K562 (cell line): ENCODE measurements at regions not wholly inside any gene's neighbourhood (a gene's known extent, or its start where the extent isn't known, plus 50 kb on each side); places are given as distances from the start of the nearest gene placed in this dataset.

Source experiments
- CTBP1 ChIP-seq: fragments of 450-650 bp; IDR thresholded peaks from 2 replicates; pipeline ENCODE4 v1.6.1; 2016; ENCODE audit warnings: borderline replicate concordance
- GATA2 ChIP-seq: sonication (generic); formaldehyde crosslinking; IDR thresholded peaks from 2 replicates; pipeline ENCODE4 v1.4.0; 2020; ENCODE audit warnings: mild to moderate bottlenecking, missing genetic modification reagents
- MAX ChIP-seq: sonication (generic); formaldehyde crosslinking; IDR thresholded peaks from 2 replicates; pipeline ENCODE4 v1.9.0; 2022; ENCODE audit warnings: mild to moderate bottlenecking, missing genetic modification reagents
- MYNN ChIP-seq, 2 experiments: sonication (generic); formaldehyde crosslinking in 1 of 2; IDR thresholded peaks; 2 replicates each; pipeline versions ENCODE4 v1.5.0 to v1.6.1; 2016 to 2020; ENCODE audit warnings: antibody characterized with exemption in 1 of 2, missing genetic modification reagents in 1 of 2
- NR1H2 ChIP-seq: sonication (generic); formaldehyde crosslinking; IDR thresholded peaks from 2 replicates; pipeline ENCODE4 v1.4.0; 2020; ENCODE audit warnings: mild to moderate bottlenecking, missing genetic modification reagents
- POLR2A ChIP-seq: fragments of 450-650 bp; conservative IDR thresholded peaks from 2 replicates; pipeline ENCODE4 v1.6.1; 2016
- TBL1XR1 ChIP-seq, 2 experiments: IDR thresholded peaks; 2 replicates each; pipeline ENCODE4 v1.6.1; 2012; ENCODE audit warnings: improper control_type of control experiment in 2 of 2, low read length in 2 of 2, mild to moderate bottlenecking in 1 of 2
- THRAP3 ChIP-seq: fragments of 450-650 bp; IDR thresholded peaks from 2 replicates; pipeline ENCODE4 v1.6.1; 2016; ENCODE audit warnings: mild to moderate bottlenecking, inconsistent platforms, borderline replicate concordance
- ZNF165 ChIP-seq: fragments of 250-450 bp; sonication (Bioruptor Pico); IDR thresholded peaks from 2 replicates; pipeline ENCODE4 v1.4.0; 2020; ENCODE audit warnings: borderline replicate concordance
- ZNF512 ChIP-seq: IDR thresholded peaks from 2 replicates; pipeline ENCODE4 v1.6.1; 2016; ENCODE audit warnings: missing genetic modification characterization, missing compliant biosample characterization
- TF ChIP-seq, protein P1 (sequence below): sonication (generic); formaldehyde crosslinking; IDR thresholded peaks from 2 replicates; pipeline ENCODE4 v1.8.1; 2023; ENCODE audit warnings: mild to moderate bottlenecking, missing genetic modification reagents
- TF ChIP-seq, protein P2 (sequence below): sonication (generic); formaldehyde crosslinking; IDR thresholded peaks from 2 replicates; pipeline ENCODE4 v1.8.1; 2023; ENCODE audit warnings: mild to moderate bottlenecking, missing genetic modification reagents

GRCh38 chr3:63199606-63200005 is 78.5 kb upstream of the SYNPR start:
- TF ChIP-seq MAX (CRISPR knock-in tag) (no peak), GATA2 (CRISPR knock-in tag) (no peak), MYNN (IDR thresholded peaks at IDR 0.05) (no peak), MYNN (CRISPR knock-in tag; IDR thresholded peaks at IDR 0.05) (no peak), POLR2A (no peak), ZNF165 (no peak), ZNF512 (tag) (no peak), CTBP1 (no peak), NR1H2 (CRISPR knock-in tag) (no peak), THRAP3 (no peak), TBL1XR1 (IDR thresholded peaks at IDR 0.05; ENCODE audit: low read length in 2 of 2) (no peak)
- TF ChIP-seq, protein P1, sequence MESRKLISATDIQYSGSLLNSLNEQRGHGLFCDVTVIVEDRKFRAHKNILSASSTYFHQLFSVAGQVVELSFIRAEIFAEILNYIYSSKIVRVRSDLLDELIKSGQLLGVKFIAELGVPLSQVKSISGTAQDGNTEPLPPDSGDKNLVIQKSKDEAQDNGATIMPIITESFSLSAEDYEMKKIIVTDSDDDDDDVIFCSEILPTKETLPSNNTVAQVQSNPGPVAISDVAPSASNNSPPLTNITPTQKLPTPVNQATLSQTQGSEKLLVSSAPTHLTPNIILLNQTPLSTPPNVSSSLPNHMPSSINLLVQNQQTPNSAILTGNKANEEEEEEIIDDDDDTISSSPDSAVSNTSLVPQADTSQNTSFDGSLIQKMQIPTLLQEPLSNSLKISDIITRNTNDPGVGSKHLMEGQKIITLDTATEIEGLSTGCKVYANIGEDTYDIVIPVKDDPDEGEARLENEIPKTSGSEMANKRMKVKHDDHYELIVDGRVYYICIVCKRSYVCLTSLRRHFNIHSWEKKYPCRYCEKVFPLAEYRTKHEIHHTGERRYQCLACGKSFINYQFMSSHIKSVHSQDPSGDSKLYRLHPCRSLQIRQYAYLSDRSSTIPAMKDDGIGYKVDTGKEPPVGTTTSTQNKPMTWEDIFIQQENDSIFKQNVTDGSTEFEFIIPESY (CRISPR knock-in tag): no peak
- TF ChIP-seq, protein P2, sequence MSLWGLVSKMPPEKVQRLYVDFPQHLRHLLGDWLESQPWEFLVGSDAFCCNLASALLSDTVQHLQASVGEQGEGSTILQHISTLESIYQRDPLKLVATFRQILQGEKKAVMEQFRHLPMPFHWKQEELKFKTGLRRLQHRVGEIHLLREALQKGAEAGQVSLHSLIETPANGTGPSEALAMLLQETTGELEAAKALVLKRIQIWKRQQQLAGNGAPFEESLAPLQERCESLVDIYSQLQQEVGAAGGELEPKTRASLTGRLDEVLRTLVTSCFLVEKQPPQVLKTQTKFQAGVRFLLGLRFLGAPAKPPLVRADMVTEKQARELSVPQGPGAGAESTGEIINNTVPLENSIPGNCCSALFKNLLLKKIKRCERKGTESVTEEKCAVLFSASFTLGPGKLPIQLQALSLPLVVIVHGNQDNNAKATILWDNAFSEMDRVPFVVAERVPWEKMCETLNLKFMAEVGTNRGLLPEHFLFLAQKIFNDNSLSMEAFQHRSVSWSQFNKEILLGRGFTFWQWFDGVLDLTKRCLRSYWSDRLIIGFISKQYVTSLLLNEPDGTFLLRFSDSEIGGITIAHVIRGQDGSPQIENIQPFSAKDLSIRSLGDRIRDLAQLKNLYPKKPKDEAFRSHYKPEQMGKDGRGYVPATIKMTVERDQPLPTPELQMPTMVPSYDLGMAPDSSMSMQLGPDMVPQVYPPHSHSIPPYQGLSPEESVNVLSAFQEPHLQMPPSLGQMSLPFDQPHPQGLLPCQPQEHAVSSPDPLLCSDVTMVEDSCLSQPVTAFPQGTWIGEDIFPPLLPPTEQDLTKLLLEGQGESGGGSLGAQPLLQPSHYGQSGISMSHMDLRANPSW (CRISPR knock-in tag): no peak
